ENCODE measurements at regions not wholly inside any gene's neighbourhood (a gene's known extent, or its start where the extent isn't known, plus 50 kb on each side); places are given as distances from the start of the nearest gene placed in this dataset.

DNA sequence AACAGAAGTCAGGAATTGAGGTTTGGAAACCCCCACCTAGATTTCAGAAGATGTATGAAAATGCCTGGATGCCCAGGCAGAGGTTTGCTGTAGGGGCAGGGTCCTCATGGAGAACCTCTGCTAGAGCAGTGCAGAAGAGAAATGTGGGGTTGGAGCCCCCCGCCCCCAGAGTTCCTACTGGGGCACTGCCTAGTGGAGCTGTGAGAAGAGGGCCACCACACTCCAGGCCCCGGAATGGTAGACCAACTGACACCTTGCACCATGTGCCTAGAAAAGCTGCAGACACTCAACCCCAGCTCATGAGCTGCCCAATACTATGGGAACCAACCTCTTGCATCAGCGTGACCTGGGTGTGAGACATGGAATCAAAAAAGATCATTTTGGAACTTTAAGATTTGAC, 967.0 kb upstream of the NRXN1 start:
- Histone ChIP-seq H3K27ac (no peak overlapping the region), H3K4me1 (no peaks in the 10 kb centered on the region), H3K27me3 (no peaks in the 10 kb centered on the region), H3K9me3 (no peaks in the 10 kb centered on the region), H3K4me3 (no peak overlapping the region), H3K36me3 (no peaks in the 10 kb centered on the region)
- TF ChIP-seq POLR2A (IDR thresholded peaks at IDR 0.05), result no peak
- TF ChIP-seq, protein P1, sequence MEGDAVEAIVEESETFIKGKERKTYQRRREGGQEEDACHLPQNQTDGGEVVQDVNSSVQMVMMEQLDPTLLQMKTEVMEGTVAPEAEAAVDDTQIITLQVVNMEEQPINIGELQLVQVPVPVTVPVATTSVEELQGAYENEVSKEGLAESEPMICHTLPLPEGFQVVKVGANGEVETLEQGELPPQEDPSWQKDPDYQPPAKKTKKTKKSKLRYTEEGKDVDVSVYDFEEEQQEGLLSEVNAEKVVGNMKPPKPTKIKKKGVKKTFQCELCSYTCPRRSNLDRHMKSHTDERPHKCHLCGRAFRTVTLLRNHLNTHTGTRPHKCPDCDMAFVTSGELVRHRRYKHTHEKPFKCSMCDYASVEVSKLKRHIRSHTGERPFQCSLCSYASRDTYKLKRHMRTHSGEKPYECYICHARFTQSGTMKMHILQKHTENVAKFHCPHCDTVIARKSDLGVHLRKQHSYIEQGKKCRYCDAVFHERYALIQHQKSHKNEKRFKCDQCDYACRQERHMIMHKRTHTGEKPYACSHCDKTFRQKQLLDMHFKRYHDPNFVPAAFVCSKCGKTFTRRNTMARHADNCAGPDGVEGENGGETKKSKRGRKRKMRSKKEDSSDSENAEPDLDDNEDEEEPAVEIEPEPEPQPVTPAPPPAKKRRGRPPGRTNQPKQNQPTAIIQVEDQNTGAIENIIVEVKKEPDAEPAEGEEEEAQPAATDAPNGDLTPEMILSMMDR (IDR thresholded peaks at IDR 0.05), result no peak
- no peak for DNase-seq

- Histone ChIP-seq H3K27ac (no peak overlapping the region), H3K27me3 (no peaks in the 10 kb centered on the region), H3K36me3 (no peaks in the 10 kb centered on the region), H3K4me3 (no peak overlapping the region), H3K9me3 (no peaks in the 10 kb centered on the region), H3K4me1 (no peaks in the 10 kb centered on the region)
- DNase-seq, result no peak
- TF ChIP-seq POLR2A (IDR thresholded peaks at IDR 0.05), result no peak
- TF ChIP-seq, protein P1 (IDR thresholded peaks at IDR 0.05), result no peak
Measured at GRCh38 chr2:51997571-51997970, 965.6 kb upstream of the NRXN1 start.

- H3K36me3 ChIP-seq, result no peaks in the 10 kb centered on the region
- H3K27me3 ChIP-seq, result no peaks in the 10 kb centered on the region
Measured at GRCh38 chr2:51995293-51995692, 963.4 kb upstream of the NRXN1 start.

GRCh38 chr2:51994123-51994763, 962.3 kb upstream of the NRXN1 start:
- no peaks in the 10 kb centered on the region for H3K9me3 ChIP-seq
- no peaks in the 10 kb centered on the region for H3K36me3 ChIP-seq
- no peak for DNase-seq
- H3K4me1 ChIP-seq, result no peaks in the 10 kb centered on the region
- no peak overlapping the region for H3K27ac ChIP-seq
- no peak overlapping the region for H3K4me3 ChIP-seq
- no peaks in the 10 kb centered on the region for H3K27me3 ChIP-seq
- TF ChIP-seq, protein P1 (IDR thresholded peaks at IDR 0.05), result no peak
- TF ChIP-seq POLR2A (IDR thresholded peaks at IDR 0.05), result no peak

More at GRCh38 chr2:51995293-51995692, 963.4 kb upstream of the NRXN1 start:
- H3K4me3 ChIP-seq, result no peak overlapping the region
- no peak for TF ChIP-seq POLR2A (IDR thresholded peaks at IDR 0.05)
- TF ChIP-seq, protein P1 (IDR thresholded peaks at IDR 0.05), result no peak
- DNase-seq, result no peak
- H3K9me3 ChIP-seq, result no peaks in the 10 kb centered on the region
- no peak overlapping the region for H3K27ac ChIP-seq
- H3K4me1 ChIP-seq, result no peaks in the 10 kb centered on the region

DNA sequence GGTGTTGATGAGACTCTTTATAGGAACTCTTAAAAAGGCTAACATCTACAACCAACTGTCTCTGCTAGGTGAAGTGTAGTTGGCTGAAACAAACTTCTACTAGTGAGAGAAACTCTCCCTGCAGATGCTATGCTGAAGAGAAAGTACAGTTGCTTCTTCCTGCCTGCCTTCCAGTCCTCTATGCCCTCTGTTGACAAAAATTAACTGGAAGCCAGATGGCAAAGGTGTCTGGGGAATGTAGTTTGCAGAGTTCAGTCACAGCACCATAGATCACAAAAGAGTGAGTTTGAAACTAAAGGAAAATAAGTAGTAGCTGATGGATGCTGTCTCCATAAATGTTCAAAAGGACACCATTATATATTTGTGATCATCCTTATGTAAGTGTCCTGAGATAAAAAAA, 958.8 kb upstream of the NRXN1 start:
- H3K4me3 ChIP-seq, result no peak overlapping the region
- TF ChIP-seq, protein P1 (IDR thresholded peaks at IDR 0.05), result no peak
- TF ChIP-seq POLR2A (IDR thresholded peaks at IDR 0.05), result no peak
- H3K27me3 ChIP-seq, result no peaks in the 10 kb centered on the region
- no peaks in the 10 kb centered on the region for H3K4me1 ChIP-seq
- no peak overlapping the region for H3K27ac ChIP-seq
- H3K36me3 ChIP-seq, result no peaks in the 10 kb centered on the region
- DNase-seq, result no peak
- H3K9me3 ChIP-seq, result no peaks in the 10 kb centered on the region

DNA sequence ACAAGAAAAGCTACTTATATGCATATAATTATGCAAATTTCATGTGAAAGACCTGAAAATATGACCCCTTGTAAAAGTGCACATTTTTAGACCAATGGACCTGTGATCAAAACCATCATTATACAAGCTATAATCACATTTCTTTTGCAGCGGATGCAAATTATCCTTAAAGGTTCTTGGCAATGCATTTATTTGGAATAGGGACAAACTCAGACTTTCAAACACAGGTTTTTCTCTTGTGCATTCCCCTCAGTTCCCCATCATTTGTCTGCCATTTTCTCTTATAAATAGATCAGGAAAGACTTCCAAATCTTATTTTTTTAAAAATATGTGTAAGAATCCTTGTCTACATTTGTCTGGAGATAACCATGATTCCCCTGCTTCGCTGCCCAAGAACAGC, 954.2 kb upstream of the NRXN1 start:
- Histone ChIP-seq H3K27me3 (no peaks in the 10 kb centered on the region), H3K27ac (no peak overlapping the region), H3K36me3 (no peaks in the 10 kb centered on the region), H3K4me3 (no peak overlapping the region), H3K9me3 (no peaks in the 10 kb centered on the region), H3K4me1 (no peaks in the 10 kb centered on the region)
- DNase-seq, result no peak
- no peak for TF ChIP-seq POLR2A (IDR thresholded peaks at IDR 0.05)
- TF ChIP-seq, protein P1 (IDR thresholded peaks at IDR 0.05), result no peak

Data from Peyer's patch (tissue), 4 donors.